Keratinocyte (primary cell): ENCODE measurements at regions not wholly inside any gene's neighbourhood (a gene's known extent, or its start where the extent isn't known, plus 50 kb on each side); places are given as distances from the start of the nearest gene placed in this dataset.

Source experiments
- DNase-seq: peaks from one replicate; pipeline ENCODE4 v3.0.0-alpha.2; 2011; ENCODE audit warnings: low read depth, missing footprints, low spot score
- FAIRE-seq: peaks from 2 replicates; lab custom pipeline; 2011; peaks lifted over from hg19 to GRCh38; lab: Jason Lieb, UNC
- H2AFZ ChIP-seq: 2 replicates; pipeline ENCODE4 v1.6.0; 2012; ENCODE audit warnings: low read length, control low read depth, inconsistent platforms; ENCODE audit not compliant: control insufficient read depth
- H3K27ac ChIP-seq: 2 replicates; pipeline ENCODE4 v1.5.1; 2011; ENCODE audit warnings: low read length; ENCODE audit not compliant: control insufficient read depth, insufficient read depth
- H3K27me3 ChIP-seq: 3 replicates; pipeline ENCODE4 v1.6.0; 2011; ENCODE audit warnings: low read length; ENCODE audit not compliant: control insufficient read depth, insufficient read depth; ENCODE audit errors: extremely low read depth
- H3K36me3 ChIP-seq, 2 experiments: 2 replicates in 1 of 2; 3 replicates in 1 of 2; pipeline ENCODE4 v1.5.1; 2011; ENCODE audit warnings: low read length in 2 of 2, mild to moderate bottlenecking in 1 of 2; ENCODE audit not compliant: control insufficient read depth in 2 of 2, insufficient read depth in 2 of 2; ENCODE audit errors: extremely low read depth in 1 of 2
- H3K4me1 ChIP-seq: 3 replicates; pipeline ENCODE4 v1.5.1; 2011; ENCODE audit warnings: low read length; ENCODE audit not compliant: control insufficient read depth, insufficient read depth; ENCODE audit errors: extremely low read depth
- H3K4me2 ChIP-seq: 3 replicates; pipeline ENCODE4 v1.6.0; 2011; ENCODE audit warnings: low read depth, low read length; ENCODE audit not compliant: control insufficient read depth, insufficient read depth; ENCODE audit errors: extremely low read depth
- H3K4me3 ChIP-seq, 3 experiments: fragments of 200-600 bp in 1 of 3; sonication (generic) in 1 of 3; 2 replicates in 2 of 3; 3 replicates in 1 of 3; pipeline ENCODE4 v1.5.1; 2011 to 2016; ENCODE audit warnings: low read length in 3 of 3, mild to moderate bottlenecking in 3 of 3, control low read depth in 2 of 3, inconsistent platforms in 1 of 3, low read depth in 1 of 3, mixed read lengths in 1 of 3, mixed run types in 1 of 3, moderate library complexity in 1 of 3; ENCODE audit not compliant: control insufficient read depth in 2 of 3, insufficient read depth in 2 of 3; ENCODE audit errors: extremely low read depth in 1 of 3
- H3K79me2 ChIP-seq: 2 replicates; pipeline ENCODE4 v1.6.0; 2012; ENCODE audit warnings: low read length; ENCODE audit not compliant: control insufficient read depth, insufficient read depth
- H3K9ac ChIP-seq: 3 replicates; pipeline ENCODE4 v1.6.0; 2011; ENCODE audit warnings: low read length; ENCODE audit not compliant: control insufficient read depth, insufficient read depth; ENCODE audit errors: extremely low read depth
- H3K9me1 ChIP-seq: 3 replicates; pipeline ENCODE4 v1.6.0; 2011; ENCODE audit warnings: low read length; ENCODE audit not compliant: control insufficient read depth, insufficient read depth; ENCODE audit errors: extremely low read depth
- H3K9me3 ChIP-seq: 2 replicates; pipeline ENCODE4 v1.5.1; 2012; ENCODE audit warnings: low read depth, low read length; ENCODE audit not compliant: control insufficient read depth
- H4K20me1 ChIP-seq: 3 replicates; pipeline ENCODE4 v1.6.0; 2011; ENCODE audit warnings: low read length; ENCODE audit not compliant: control insufficient read depth, insufficient read depth; ENCODE audit errors: extremely low read depth
- EZH2 ChIP-seq: IDR thresholded peaks from one replicate; pipeline ENCODE4 v1.6.1; 2012; ENCODE audit warnings: inconsistent platforms, mild to moderate bottlenecking, low read length, moderate library complexity
- dilution Hi-C: fragments of 300-500 bp; cut with MboI; formaldehyde crosslinking; loops from one replicate; pipeline ENCODE4 v1.7.0; 2020; ENCODE audit warnings: low sequenced_read_pairs; ENCODE audit not compliant: extremely low pct_ligation_motif_present
- TF ChIP-seq, protein P1 (sequence below), 3 experiments: IDR thresholded peaks in 1 of 3; conservative IDR thresholded peaks in 1 of 3; optimal IDR thresholded peaks in 1 of 3; 2 replicates in 2 of 3; 3 replicates in 1 of 3; pipeline versions ENCODE3 to v1.5.1; 2011; ENCODE audit warnings: low read length in 3 of 3, mild to moderate bottlenecking in 3 of 3, moderate library complexity in 2 of 3, control low read depth in 1 of 3, inconsistent platforms in 1 of 3; ENCODE audit not compliant: insufficient read depth in 2 of 3; ENCODE audit errors: extremely low read depth in 1 of 3

DNA sequence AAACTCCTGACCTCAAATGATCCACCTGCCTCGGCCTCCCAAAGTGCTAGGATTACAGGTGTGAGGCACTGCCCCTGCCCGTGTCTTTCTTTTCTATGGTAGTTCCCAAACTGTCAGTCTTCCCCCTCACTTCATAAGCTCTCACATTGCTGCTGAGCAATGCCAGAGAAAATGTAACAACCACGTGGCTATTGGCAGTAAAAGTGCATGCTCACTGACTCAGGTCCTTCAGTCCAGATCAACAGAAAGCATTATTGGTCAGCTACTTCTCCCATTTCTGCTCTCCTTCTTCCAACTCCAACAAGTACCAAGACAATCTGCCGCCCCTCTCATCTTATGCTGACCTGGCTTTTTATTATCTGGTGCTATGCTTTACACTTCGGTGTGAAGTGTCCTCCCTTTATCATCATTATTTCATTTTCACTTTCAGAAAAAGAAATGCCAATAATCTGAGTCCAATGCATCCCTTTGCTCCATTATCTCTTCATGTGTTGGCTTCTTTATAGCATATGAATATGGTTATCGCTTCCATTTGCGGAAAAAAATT, 133.8 kb upstream of the UGT8 start:
- Histone ChIP-seq H3K4me3 (no peak overlapping the region), H3K9me1 (no peaks in the 10 kb centered on the region), H3K4me1 (no peaks in the 10 kb centered on the region), H3K9ac (no peak overlapping the region), H3K4me2 (no peak overlapping the region), H2AFZ (no peak overlapping the region), H3K36me3 (no peaks in the 10 kb centered on the region), H3K27me3 (no peaks in the 10 kb centered on the region), H3K9me3 (no peaks in the 10 kb centered on the region), H4K20me1 (no peaks in the 10 kb centered on the region), H3K79me2 (no peaks in the 10 kb centered on the region), H3K27ac (no peak overlapping the region)
- DNase-seq (no peak), FAIRE-seq (no peak)
- no peak for TF ChIP-seq EZH2
- TF ChIP-seq, protein P1, sequence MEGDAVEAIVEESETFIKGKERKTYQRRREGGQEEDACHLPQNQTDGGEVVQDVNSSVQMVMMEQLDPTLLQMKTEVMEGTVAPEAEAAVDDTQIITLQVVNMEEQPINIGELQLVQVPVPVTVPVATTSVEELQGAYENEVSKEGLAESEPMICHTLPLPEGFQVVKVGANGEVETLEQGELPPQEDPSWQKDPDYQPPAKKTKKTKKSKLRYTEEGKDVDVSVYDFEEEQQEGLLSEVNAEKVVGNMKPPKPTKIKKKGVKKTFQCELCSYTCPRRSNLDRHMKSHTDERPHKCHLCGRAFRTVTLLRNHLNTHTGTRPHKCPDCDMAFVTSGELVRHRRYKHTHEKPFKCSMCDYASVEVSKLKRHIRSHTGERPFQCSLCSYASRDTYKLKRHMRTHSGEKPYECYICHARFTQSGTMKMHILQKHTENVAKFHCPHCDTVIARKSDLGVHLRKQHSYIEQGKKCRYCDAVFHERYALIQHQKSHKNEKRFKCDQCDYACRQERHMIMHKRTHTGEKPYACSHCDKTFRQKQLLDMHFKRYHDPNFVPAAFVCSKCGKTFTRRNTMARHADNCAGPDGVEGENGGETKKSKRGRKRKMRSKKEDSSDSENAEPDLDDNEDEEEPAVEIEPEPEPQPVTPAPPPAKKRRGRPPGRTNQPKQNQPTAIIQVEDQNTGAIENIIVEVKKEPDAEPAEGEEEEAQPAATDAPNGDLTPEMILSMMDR (optimal IDR thresholded peaks at IDR 0.05 in 1 of 3, IDR thresholded peaks at IDR 0.05 in 1 of 3, conservative IDR thresholded peaks at IDR 0.05 in 1 of 3; ENCODE audit: extremely low read depth in 1 of 3, insufficient read depth in 2 of 3, low read length in 3 of 3) = no peak
- dilution Hi-C loops = no loop called here

DNA sequence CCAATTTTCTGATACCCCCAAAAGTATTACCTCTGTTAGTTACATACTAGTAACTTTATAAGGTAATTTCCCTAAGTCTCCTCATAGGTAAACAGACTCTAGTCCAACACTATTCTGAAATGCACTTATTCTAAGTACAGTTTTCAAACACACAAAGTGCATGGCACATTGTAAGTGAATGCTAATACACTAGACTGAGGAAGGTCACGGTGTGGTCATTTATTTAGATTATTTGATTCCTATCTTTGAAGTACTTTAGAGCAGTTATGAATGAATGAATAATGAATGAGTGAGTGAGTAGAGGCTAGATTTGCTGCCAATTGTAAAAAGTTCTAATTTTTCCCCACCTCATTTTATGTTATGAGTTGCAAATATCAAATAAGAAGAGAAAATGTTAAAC, 132.8 kb upstream of the UGT8 start:
- Histone ChIP-seq H3K9ac (no peak overlapping the region), H3K79me2 (no peaks in the 10 kb centered on the region), H2AFZ (no peak overlapping the region), H3K4me2 (no peak overlapping the region), H3K9me3 (no peaks in the 10 kb centered on the region), H3K9me1 (no peaks in the 10 kb centered on the region), H4K20me1 (no peaks in the 10 kb centered on the region), H3K36me3 (no peaks in the 10 kb centered on the region), H3K4me3 (no peak overlapping the region), H3K4me1 (no peaks in the 10 kb centered on the region), H3K27ac (no peak overlapping the region), H3K27me3 (no peaks in the 10 kb centered on the region)
- TF ChIP-seq, protein P1 (optimal IDR thresholded peaks at IDR 0.05 in 1 of 3, IDR thresholded peaks at IDR 0.05 in 1 of 3, conservative IDR thresholded peaks at IDR 0.05 in 1 of 3; ENCODE audit: extremely low read depth in 1 of 3, insufficient read depth in 2 of 3, low read length in 3 of 3) = no peak
- no peak for TF ChIP-seq EZH2
- DNase-seq (no peak), FAIRE-seq (no peak)
- dilution Hi-C loops = no loop called here
